ENCODE measurements at regions not wholly inside any gene's neighbourhood (a gene's known extent, or its start where the extent isn't known, plus 50 kb on each side); places are given as distances from the start of the nearest gene placed in this dataset.
"Not testable (repeated sequence)": the region's sequence is repeated elsewhere in the genome, so short reads cannot be mapped to it uniquely, and the experiment has no call there.

DNA sequence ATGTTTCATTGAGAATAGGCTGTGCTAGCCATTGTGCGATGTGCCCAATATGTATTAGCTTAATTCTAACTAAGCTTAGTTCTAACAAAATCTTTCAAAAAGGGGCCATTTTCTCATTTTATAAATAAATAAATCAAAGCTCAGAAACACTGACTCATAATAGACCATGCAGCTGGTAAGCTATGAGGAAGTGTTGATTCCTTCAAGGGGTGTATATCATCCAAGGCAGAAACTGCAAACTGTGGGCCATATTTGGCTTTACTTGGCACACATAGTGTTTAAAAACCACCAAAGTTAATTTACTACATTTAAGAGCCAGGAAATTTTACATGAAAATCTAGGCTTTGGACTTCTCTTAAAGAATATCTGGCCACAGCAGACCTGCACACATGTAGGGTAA lies 136.5 kb downstream of the ZNF621 start:
- no peaks in the 10 kb centered on the region for H3K36me3 Mint-ChIP-seq (ENCODE audit: low read depth)
- no peak overlapping the region for H3K4me3 Mint-ChIP-seq
- H3K27ac Mint-ChIP-seq: no peak overlapping the region
- H3K27me3 Mint-ChIP-seq: peaks cover 15% of the 10 kb centered on the region
- no peaks in the 10 kb centered on the region for H3K4me1 Mint-ChIP-seq (ENCODE audit: low read depth)
- H3K9me3 Mint-ChIP-seq: peaks cover 8% of the 10 kb centered on the region

DNA sequence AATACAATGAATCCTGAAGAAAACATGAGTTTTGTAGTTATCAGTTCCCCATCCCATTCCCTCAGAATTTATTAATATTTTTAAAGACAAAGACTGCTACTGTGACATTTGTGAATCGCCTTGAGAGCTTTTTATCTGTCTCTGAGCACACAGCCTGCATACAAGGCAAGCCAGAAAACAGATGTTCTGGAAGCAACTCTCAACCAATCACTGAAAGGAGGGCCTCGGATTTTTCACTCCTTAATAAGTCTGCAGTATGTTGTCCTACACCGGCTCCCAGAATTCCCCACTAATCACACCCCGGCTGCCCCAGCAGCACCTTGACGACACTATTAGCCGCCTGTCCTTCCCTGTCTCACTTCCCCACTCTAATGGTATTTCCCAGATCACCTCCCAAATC lies 138.5 kb downstream of the ZNF621 start:
- H3K36me3 Mint-ChIP-seq (ENCODE audit: low read depth): no peaks in the 10 kb centered on the region
- H3K27ac Mint-ChIP-seq: no peak overlapping the region
- peaks cover 2% of the 10 kb centered on the region for H3K9me3 Mint-ChIP-seq
- H3K4me3 Mint-ChIP-seq: no peak overlapping the region
- no peaks in the 10 kb centered on the region for H3K4me1 Mint-ChIP-seq (ENCODE audit: low read depth)
- peaks cover 13% of the 10 kb centered on the region for H3K27me3 Mint-ChIP-seq

DNA sequence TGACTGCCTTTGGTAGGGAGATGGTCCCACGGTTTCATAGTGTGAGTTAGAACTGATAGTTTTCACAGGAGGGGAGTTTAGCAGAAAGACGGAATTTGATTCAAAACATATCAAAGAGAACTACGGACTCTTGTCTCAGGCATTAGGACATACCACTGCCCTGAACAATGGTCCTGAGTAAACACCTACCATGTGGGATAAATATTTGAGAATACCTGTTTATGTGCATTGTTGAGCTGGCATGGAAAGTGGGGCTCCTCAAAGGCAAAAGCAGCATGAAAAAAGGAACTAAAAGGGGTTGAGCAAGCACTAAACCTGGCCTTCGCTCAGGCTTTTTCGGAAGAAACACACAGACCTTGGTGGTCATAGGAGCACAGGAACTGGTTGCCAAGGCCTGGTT lies 144.4 kb downstream of the ZNF621 start:
- Mint-ChIP-seq H3K9me3 (peaks cover 5% of the 10 kb centered on the region), H3K4me3 (no peak overlapping the region), H3K36me3 (ENCODE audit: low read depth) (no peaks in the 10 kb centered on the region), H3K27ac (no peak overlapping the region), H3K27me3 (peaks cover 6% of the 10 kb centered on the region), H3K4me1 (ENCODE audit: low read depth) (no peaks in the 10 kb centered on the region)

DNA sequence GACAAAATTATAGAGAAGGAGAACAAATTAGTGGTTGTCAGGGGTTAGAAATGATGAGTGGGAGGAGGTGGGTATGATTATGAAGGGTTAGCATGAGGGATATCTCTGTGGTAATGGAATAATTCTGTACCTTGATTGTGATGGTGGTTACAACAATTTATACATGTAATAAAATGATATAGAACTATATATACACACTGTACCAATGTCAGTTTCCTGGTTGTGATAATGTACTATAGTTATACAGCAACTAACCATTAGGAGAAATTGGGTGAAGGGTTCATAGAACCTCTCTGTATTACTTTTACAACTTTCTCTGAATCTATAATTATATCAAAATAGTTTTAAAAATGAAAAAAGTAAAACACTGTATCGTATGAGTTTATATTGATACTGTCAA lies 148.1 kb downstream of the ZNF621 start:
- H3K36me3 Mint-ChIP-seq (ENCODE audit: low read depth): no peaks in the 10 kb centered on the region
- peaks cover 7% of the 10 kb centered on the region for H3K27me3 Mint-ChIP-seq
- no peak overlapping the region for H3K4me3 Mint-ChIP-seq
- no peak overlapping the region for H3K27ac Mint-ChIP-seq
- H3K4me1 Mint-ChIP-seq (ENCODE audit: low read depth): no peaks in the 10 kb centered on the region
- peaks cover 7% of the 10 kb centered on the region for H3K9me3 Mint-ChIP-seq

DNA sequence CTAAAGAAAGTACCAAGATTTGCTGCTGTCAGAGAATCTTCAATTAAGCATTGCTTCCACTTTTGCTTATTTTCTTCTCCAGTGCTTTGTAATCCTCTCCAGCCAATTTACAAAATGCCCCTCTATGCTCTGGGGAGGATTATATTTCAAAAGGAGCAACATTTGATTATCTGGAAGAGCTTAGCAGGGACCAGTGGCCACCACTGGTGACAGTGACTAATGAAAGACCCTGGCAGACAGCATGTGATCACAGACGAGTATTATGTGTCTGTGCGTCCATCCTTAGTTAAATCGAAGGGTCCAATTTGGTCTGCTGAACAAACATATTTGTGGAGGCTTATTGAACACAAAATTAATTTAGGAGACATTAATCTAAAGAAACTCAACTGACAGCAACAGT lies 152.6 kb downstream of the ZNF621 start:
- no peak overlapping the region for H3K27ac Mint-ChIP-seq
- peaks cover 7% of the 10 kb centered on the region for H3K9me3 Mint-ChIP-seq
- H3K4me1 Mint-ChIP-seq (ENCODE audit: low read depth): peaks cover 5% of the 10 kb centered on the region
- H3K27me3 Mint-ChIP-seq: peaks cover 7% of the 10 kb centered on the region
- H3K4me3 Mint-ChIP-seq: no peak overlapping the region
- H3K36me3 Mint-ChIP-seq (ENCODE audit: low read depth): no peaks in the 10 kb centered on the region

DNA sequence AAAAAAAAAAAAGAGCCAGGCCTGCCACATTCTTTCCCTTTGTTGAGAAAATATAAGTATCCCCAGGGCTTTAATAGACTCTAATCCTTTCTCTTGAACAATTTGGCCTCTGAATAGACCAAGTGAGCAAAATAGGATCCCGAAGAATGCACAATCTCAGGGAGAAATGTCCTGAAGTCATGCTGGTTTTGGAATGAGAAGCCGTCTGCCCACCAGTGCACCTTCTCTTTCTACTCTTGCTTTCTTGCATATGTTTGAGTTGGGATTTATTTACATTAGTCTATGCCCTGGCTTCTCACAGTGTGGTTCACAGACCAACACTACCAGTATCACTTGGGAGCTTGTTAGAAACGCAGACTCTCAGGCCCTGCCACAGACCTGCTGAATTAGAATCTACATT lies 153.0 kb downstream of the ZNF621 start:
- Mint-ChIP-seq H3K27me3 (peaks cover 7% of the 10 kb centered on the region), H3K36me3 (ENCODE audit: low read depth) (no peaks in the 10 kb centered on the region), H3K4me1 (ENCODE audit: low read depth) (peaks cover 5% of the 10 kb centered on the region), H3K4me3 (no peak overlapping the region), H3K9me3 (peaks cover 7% of the 10 kb centered on the region), H3K27ac (no peak overlapping the region)

DNA sequence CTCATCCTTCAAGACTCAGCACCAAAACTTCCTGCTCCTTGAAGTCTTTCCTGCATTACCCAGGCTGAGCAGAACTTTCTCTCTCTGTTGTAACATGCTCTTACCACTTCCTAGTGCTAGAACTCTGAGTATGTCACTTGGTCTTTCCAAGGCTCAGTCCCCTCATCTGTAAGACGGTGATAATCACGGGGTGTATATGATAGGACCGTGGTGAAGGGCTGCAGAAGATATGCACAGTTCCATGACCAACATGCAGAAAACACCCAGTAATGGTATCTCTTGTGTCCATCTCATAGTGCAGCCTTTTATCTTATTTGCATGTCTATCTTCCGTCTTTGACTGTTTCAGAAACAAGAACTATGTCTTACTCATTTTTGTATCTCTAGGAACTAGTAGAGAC lies 154.5 kb downstream of the ZNF621 start:
- Mint-ChIP-seq H3K4me1 (ENCODE audit: low read depth) (peaks cover 5% of the 10 kb centered on the region), H3K36me3 (ENCODE audit: low read depth) (no peaks in the 10 kb centered on the region), H3K27me3 (peaks cover 7% of the 10 kb centered on the region), H3K27ac (no peak overlapping the region), H3K9me3 (peaks cover under 1% of the 10 kb centered on the region), H3K4me3 (no peak overlapping the region)

DNA sequence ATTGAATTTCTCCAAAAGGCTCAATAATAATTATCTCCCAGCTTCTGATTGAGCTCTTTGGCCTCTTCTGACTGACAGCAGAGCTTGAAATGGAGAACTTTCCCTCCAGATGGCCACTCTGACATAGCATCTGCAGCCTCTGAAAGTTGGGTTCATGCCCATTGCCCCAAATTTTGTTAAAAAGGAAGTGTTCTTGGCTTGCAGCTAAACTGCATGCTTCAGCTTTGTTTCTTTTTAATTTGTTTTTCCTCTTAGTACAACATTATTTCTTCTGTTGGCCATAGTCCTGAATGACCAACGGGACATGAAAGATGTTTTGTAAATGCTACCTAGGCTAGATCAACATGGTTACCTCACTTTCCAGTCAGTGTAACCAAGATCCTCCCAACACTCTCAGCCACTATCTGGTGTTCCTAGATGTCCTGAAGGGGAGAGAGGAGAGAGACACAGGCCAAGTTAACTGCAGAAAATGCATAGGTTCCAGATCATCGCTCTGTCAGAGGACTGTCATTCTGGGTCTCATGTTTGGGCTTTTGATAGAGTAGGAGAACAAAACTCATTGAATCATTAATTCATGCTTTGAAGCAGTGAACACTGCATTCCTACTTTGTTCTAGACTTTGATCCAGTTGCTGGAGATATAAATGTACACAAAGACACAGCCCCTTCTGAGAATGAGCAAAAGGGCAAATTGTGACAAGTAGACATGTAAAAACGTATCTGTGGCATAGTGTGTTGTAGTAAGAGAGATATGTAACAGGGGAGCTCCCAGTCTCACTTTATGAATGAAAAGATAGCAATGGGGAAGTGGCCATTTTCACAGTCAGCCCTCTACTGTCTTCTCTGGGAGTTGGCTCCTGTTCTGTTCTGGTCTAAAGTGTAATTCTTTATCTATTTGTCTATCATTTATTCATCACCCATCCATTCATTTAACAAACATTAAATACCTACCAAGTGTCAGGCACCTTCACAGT lies 156.2 kb downstream of the ZNF621 start:
- H3K4me3 Mint-ChIP-seq: no peak overlapping the region
- H3K27ac Mint-ChIP-seq: no peak overlapping the region
- peaks cover 4% of the 10 kb centered on the region for H3K27me3 Mint-ChIP-seq
- H3K4me1 Mint-ChIP-seq (ENCODE audit: low read depth): peaks cover 5% of the 10 kb centered on the region
- H3K36me3 Mint-ChIP-seq (ENCODE audit: low read depth): no peaks in the 10 kb centered on the region
- H3K9me3 Mint-ChIP-seq: no peaks in the 10 kb centered on the region

DNA sequence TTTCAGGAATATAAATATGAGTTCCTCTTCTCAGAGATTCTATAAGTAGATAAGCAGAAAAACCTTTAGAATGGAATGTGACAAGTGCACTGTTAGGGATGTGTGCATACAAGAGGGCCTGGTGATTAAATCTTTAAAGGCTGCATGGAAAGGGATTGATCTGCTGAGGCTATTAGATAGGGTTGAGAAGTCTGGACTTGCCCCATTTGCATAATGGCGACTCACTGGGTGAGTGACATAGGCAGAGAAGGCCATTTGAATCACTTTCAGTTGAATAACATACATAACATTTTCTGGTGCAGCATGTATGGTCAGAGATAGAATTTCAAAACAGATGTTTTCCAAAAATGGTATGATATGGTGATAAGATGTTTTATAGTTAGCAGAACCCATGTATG lies 156.9 kb downstream of the ZNF621 start:
- peaks cover 5% of the 10 kb centered on the region for H3K4me1 Mint-ChIP-seq (ENCODE audit: low read depth)
- no peak overlapping the region for H3K27ac Mint-ChIP-seq
- no peaks in the 10 kb centered on the region for H3K36me3 Mint-ChIP-seq (ENCODE audit: low read depth)
- peaks cover 8% of the 10 kb centered on the region for H3K27me3 Mint-ChIP-seq
- no peaks in the 10 kb centered on the region for H3K9me3 Mint-ChIP-seq
- H3K4me3 Mint-ChIP-seq: no peak overlapping the region

DNA sequence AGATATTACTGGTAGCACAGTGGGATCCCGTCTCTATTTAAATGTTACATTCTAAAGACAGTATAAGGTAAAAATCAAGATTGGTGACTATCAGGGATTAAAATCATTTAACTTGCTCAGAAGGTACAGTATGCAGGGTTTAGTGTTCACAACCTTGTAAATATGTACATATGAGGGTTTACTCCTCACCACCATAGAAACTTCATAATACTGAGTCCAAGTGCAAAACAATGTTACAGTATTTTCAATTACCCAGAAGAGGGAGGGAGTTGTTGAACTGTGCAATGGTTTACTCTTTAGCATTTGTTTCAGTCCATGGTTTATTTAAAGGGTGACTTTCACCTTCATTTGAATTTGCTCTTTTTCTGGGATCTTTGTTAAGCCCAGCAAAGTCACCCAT lies 165.1 kb downstream of the ZNF621 start:
- Mint-ChIP-seq H3K9me3 (no peaks in the 10 kb centered on the region), H3K27me3 (peaks cover 16% of the 10 kb centered on the region), H3K4me1 (ENCODE audit: low read depth) (no peaks in the 10 kb centered on the region), H3K4me3 (no peak overlapping the region), H3K36me3 (ENCODE audit: low read depth) (no peaks in the 10 kb centered on the region), H3K27ac (no peak overlapping the region)

DNA sequence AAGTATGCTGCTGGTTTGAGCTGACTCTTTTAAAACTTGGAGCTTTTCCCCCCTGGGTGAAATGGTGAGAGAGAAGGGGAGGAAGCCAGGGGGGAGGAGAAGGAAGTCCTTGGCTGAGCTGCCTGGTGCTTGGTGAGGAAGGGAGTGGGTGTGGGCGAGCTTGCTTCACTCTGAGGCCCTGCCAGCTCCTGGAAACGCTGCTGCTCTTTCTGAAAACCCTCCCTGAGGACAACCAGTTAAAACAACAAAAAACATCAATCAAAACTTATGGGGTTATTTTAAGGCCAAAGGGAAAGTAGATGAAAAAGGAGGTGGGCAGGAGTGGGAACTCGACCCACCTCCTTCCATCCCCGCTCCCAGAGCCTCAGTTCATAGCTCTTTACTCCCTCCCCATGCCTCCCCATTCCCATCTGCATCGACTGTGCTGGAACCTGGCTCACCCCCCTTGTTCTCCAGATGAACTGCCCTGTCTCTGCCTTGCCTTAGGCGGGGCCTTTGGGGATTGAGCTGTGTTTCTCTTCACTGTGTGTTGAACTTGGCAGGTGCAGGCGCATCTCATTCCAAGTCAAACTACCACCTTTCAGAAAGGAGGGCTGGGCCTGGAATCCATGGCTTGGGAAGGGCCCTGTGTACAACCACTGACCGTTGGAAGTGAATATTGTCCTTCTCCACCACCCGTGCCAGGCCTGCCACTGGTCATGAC lies 166.1 kb downstream of the ZNF621 start:
- Mint-ChIP-seq H3K4me1 (ENCODE audit: low read depth) (no peaks in the 10 kb centered on the region), H3K4me3 (no peak overlapping the region), H3K36me3 (ENCODE audit: low read depth) (no peaks in the 10 kb centered on the region), H3K27ac (no peak overlapping the region), H3K9me3 (no peaks in the 10 kb centered on the region), H3K27me3 (peaks cover 16% of the 10 kb centered on the region)

DNA sequence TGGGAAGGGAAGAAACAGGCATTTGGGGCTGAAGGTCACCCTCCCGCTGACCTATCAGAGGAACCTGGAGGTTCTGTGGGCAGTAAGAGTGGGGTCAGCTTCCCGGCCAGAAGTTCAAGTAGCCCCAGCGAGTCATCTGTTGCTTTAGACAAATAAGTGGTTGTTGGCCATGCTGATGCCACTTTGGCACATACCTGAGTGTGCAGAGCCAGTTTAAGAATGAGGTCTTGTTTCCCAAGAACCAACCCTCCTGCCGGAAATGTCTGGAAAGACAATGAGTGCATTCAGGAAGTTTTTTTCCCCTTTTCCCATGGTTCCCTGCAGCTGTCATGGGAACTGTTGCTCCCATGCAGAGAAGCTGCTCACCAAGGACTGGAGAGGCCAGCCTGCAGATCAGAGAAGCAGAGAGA lies 166.7 kb downstream of the ZNF621 start:
- H3K27me3 Mint-ChIP-seq: peaks cover 13% of the 10 kb centered on the region

DNA sequence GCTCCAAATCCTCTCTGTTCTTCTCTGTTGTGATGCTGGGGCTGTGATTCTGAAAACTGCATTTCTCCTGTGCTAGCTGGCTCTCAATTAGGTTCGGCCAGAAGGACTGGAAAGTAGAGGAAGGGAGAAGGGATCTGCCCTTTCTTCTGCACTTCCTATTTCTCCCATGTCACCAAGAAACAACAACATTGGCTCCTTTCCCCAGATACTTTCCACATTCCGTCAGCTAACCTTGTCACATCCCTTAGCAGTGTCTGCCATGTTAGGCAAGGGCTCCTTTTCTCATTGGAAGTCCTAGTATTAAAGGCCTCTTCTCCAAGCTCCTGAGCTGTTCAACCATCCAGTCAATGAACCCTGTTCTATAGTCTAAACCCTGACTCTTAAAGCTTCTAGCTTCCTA lies 171.1 kb downstream of the ZNF621 start:
- Mint-ChIP-seq H3K4me3 (no peak overlapping the region), H3K27me3 (peaks cover 16% of the 10 kb centered on the region), H3K9me3 (peaks cover 8% of the 10 kb centered on the region), H3K27ac (no peak overlapping the region), H3K36me3 (ENCODE audit: low read depth) (no peaks in the 10 kb centered on the region), H3K4me1 (ENCODE audit: low read depth) (no peaks in the 10 kb centered on the region)

More for the DNA sequence above, 166.7 kb downstream of the ZNF621 start:
- no peaks in the 10 kb centered on the region for H3K4me1 Mint-ChIP-seq (ENCODE audit: low read depth)
- no peak overlapping the region for H3K4me3 Mint-ChIP-seq
- H3K27ac Mint-ChIP-seq: no peak overlapping the region
- H3K36me3 Mint-ChIP-seq (ENCODE audit: low read depth): no peaks in the 10 kb centered on the region
- H3K9me3 Mint-ChIP-seq: no peaks in the 10 kb centered on the region

DNA sequence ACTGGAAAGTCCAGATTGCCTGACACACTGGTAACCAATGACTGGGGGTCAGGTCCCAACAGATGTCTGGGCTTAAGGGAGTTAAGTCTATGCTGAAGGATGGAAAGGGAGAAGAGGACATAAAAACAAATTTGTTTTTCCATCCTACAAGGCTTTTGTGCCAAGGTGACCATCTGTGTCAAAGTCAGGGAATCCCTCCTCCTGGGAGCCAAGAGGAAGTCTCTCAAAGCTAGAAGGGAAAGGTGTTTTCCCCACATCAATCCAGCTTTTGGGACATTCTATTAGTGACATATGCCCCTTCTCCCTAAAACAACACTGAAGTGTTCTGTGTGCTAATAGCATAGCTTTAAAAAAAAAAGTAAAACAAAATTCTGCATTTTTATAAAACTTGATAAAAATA lies 173.9 kb downstream of the ZNF621 start:
- not testable (repeated sequence) for H3K4me1 Mint-ChIP-seq (ENCODE audit: low read depth); H3K36me3 Mint-ChIP-seq (ENCODE audit: low read depth); H3K4me3 Mint-ChIP-seq; H3K27ac Mint-ChIP-seq
- H3K9me3 Mint-ChIP-seq: peaks cover 12% of the 10 kb centered on the region
- H3K27me3 Mint-ChIP-seq: peaks cover 16% of the 10 kb centered on the region

DNA sequence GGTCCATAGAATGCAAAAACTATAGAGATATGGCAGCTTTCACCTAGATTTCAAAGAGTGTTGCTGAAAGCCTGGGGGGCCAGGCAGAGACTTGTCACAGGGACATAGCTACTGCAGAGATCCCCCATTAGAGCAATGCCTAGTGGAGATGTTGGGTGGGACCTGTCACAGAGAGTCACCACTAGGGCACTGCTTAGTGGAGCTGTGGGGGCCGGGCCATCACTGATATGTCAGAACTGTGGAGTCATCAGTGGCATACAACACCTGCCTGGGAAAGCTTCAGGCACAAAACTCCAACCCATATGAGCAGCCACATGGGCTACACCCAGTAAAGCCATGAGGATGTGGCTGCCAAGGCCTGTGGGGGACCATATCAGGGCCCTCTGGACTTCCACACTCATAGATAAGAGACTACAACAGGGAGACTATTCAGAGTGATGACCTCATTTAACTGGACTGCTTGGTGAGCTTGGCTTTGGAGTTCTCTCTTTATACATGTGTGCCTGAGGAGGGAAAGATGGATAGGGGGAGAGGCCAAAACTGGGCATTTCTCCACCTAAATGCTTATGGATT lies 176.3 kb downstream of the ZNF621 start:
- no peaks in the 10 kb centered on the region for H3K4me1 Mint-ChIP-seq (ENCODE audit: low read depth)
- H3K9me3 Mint-ChIP-seq: peaks cover 12% of the 10 kb centered on the region
- H3K36me3 Mint-ChIP-seq (ENCODE audit: low read depth): no peaks in the 10 kb centered on the region
- H3K27me3 Mint-ChIP-seq: peaks cover 20% of the 10 kb centered on the region
- H3K27ac Mint-ChIP-seq: no peak overlapping the region
- H3K4me3 Mint-ChIP-seq: no peak overlapping the region

All from stimulated activated naive CD8-positive, alpha-beta T cell treated with anti-CD3 and anti-CD28 coated beads, Interleukin-15, Interleukin-2, amounts not matched to agents 100 ng/mL and 50 ng/mL, for 24 hours (primary cell).